ENCODE measurements at regions not wholly inside any gene's neighbourhood (a gene's known extent, or its start where the extent isn't known, plus 50 kb on each side); places are given as distances from the start of the nearest gene placed in this dataset.

DNA sequence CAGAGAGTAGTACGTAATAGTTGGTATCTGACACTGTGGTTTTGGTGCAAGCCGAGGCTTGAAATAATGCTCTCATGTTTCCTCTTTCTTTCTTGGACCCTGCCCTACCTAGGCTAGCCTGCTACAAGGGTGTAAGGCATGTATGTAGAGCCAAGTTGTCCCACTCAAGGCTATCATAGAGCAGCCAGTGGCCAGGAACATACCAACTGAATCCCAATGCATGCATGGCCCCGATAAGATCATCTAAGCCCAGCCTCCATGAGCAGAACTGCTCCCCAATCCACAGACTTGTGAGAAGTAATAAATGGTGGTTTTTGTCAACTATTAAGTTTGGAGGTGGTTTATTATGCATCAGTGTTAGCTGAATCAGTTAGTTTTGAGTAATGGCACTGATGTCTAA, 250.2 kb downstream of the SH2D4B start:
- Histone ChIP-seq H3K4me1 (ENCODE audit: insufficient read depth, low read length, poor library complexity, severe bottlenecking) (no peaks in the 10 kb centered on the region), H3K79me2 (ENCODE audit: insufficient read depth, low read depth, low read length) (no peaks in the 10 kb centered on the region), H3K4me2 (ENCODE audit: low read length) (no peak overlapping the region), H3K9me2 (ENCODE audit: insufficient read depth, low read length) (no peaks in the 10 kb centered on the region), H2AFZ (ENCODE audit: low read length) (no peak overlapping the region), H3K4me3 (ENCODE audit: low read depth, low read length, poor library complexity, severe bottlenecking) (no peak overlapping the region), H3K9me3 (ENCODE audit: low read length) (no peaks in the 10 kb centered on the region), H3K36me3 (ENCODE audit: insufficient read depth, low read length) (no peaks in the 10 kb centered on the region), H3K27ac (ENCODE audit: low read depth, low read length, poor library complexity, severe bottlenecking) (no peak overlapping the region), H4K20me1 (ENCODE audit: insufficient read depth, low read length) (no peaks in the 10 kb centered on the region)
- TF ChIP-seq, protein P1, sequence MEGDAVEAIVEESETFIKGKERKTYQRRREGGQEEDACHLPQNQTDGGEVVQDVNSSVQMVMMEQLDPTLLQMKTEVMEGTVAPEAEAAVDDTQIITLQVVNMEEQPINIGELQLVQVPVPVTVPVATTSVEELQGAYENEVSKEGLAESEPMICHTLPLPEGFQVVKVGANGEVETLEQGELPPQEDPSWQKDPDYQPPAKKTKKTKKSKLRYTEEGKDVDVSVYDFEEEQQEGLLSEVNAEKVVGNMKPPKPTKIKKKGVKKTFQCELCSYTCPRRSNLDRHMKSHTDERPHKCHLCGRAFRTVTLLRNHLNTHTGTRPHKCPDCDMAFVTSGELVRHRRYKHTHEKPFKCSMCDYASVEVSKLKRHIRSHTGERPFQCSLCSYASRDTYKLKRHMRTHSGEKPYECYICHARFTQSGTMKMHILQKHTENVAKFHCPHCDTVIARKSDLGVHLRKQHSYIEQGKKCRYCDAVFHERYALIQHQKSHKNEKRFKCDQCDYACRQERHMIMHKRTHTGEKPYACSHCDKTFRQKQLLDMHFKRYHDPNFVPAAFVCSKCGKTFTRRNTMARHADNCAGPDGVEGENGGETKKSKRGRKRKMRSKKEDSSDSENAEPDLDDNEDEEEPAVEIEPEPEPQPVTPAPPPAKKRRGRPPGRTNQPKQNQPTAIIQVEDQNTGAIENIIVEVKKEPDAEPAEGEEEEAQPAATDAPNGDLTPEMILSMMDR (conservative IDR thresholded peaks at IDR 0.05; ENCODE audit: low read length): no peak
- no peak for TF ChIP-seq EZH2phosphoT487 (IDR thresholded peaks at IDR 0.05; ENCODE audit: borderline replicate concordance, low read depth, low read length)
- intact Hi-C loops (cut with micrococcal nuclease; ENCODE audit: unreplicated experiment): no loop called here
- ChIA-PET POLR2A (no interaction called here), CTCF (ENCODE audit: unreplicated experiment) (no interaction called here)
- BruUV-seq (replicated peaks): no TSS peak
- DNase-seq (ENCODE audit: low spot score): no peak

DNA sequence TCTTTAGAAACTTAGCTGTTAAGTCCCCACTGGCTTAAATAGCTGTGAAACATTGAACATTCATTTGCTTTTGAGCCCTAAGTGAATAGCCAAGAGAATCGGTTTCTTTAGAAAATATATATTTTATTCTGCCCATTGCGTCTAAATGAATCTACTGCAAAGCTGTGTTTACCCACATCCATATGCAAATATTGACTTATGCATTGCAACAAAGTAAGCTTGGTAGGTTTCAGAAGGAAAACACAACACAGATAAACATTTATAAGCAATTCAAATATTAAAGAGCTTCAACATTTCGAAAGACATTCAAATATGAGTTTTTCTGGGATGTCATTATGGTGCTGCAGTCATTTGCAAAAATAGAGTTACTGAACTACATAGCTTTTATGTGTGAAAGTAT, 257.3 kb downstream of the SH2D4B start:
- H4K20me1 ChIP-seq (ENCODE audit: insufficient read depth, low read length): no peaks in the 10 kb centered on the region
- no peak overlapping the region for H3K4me2 ChIP-seq (ENCODE audit: low read length)
- no peaks in the 10 kb centered on the region for H3K79me2 ChIP-seq (ENCODE audit: insufficient read depth, low read depth, low read length)
- ChIA-PET POLR2A (interaction anchor here (0.7 kb wide), 1 partner anchor 13 kb away, joined by 3 read pairs; no protein-coding TSS in a partner anchor), CTCF (ENCODE audit: unreplicated experiment) (no interaction called here)
- no peak for DNase-seq (ENCODE audit: low spot score)
- no peak overlapping the region for H3K27ac ChIP-seq (ENCODE audit: low read depth, low read length, poor library complexity, severe bottlenecking)
- no peaks in the 10 kb centered on the region for H3K36me3 ChIP-seq (ENCODE audit: insufficient read depth, low read length)
- no peak overlapping the region for H3K4me3 ChIP-seq (ENCODE audit: low read depth, low read length, poor library complexity, severe bottlenecking)
- H2AFZ ChIP-seq (ENCODE audit: low read length): no peak overlapping the region
- intact Hi-C loops (cut with micrococcal nuclease; ENCODE audit: unreplicated experiment): no loop called here
- no peaks in the 10 kb centered on the region for H3K9me3 ChIP-seq (ENCODE audit: low read length)
- H3K9me2 ChIP-seq (ENCODE audit: insufficient read depth, low read length): no peaks in the 10 kb centered on the region
- no TSS peak for BruUV-seq (replicated peaks)
- no peaks in the 10 kb centered on the region for H3K4me1 ChIP-seq (ENCODE audit: insufficient read depth, low read length, poor library complexity, severe bottlenecking)
- TF ChIP-seq, protein P1 (conservative IDR thresholded peaks at IDR 0.05; ENCODE audit: low read length): no peak
- TF ChIP-seq EZH2phosphoT487 (IDR thresholded peaks at IDR 0.05; ENCODE audit: borderline replicate concordance, low read depth, low read length): no peak

GRCh38 chr10:80805343-80806020, 267.8 kb downstream of the SH2D4B start:
- Histone ChIP-seq H2AFZ (ENCODE audit: low read length) (no peak overlapping the region), H4K20me1 (ENCODE audit: insufficient read depth, low read length) (no peaks in the 10 kb centered on the region), H3K4me2 (ENCODE audit: low read length) (no peak overlapping the region), H3K9me2 (ENCODE audit: insufficient read depth, low read length) (no peaks in the 10 kb centered on the region), H3K4me3 (ENCODE audit: low read depth, low read length, poor library complexity, severe bottlenecking) (no peak overlapping the region), H3K9me3 (ENCODE audit: low read length) (no peaks in the 10 kb centered on the region), H3K79me2 (ENCODE audit: insufficient read depth, low read depth, low read length) (no peaks in the 10 kb centered on the region), H3K36me3 (ENCODE audit: insufficient read depth, low read length) (no peaks in the 10 kb centered on the region), H3K4me1 (ENCODE audit: insufficient read depth, low read length, poor library complexity, severe bottlenecking) (no peaks in the 10 kb centered on the region), H3K27ac (ENCODE audit: low read depth, low read length, poor library complexity, severe bottlenecking) (no peak overlapping the region)
- no peak for TF ChIP-seq EZH2phosphoT487 (IDR thresholded peaks at IDR 0.05; ENCODE audit: borderline replicate concordance, low read depth, low read length)
- TF ChIP-seq, protein P1 (conservative IDR thresholded peaks at IDR 0.05; ENCODE audit: low read length): no peak
- BruUV-seq (replicated peaks): no TSS peak
- POLR2A ChIA-PET: no interaction called here
- CTCF ChIA-PET (ENCODE audit: unreplicated experiment): no interaction called here
- no peak for DNase-seq (ENCODE audit: low spot score)
- intact Hi-C loops (cut with micrococcal nuclease; ENCODE audit: unreplicated experiment): no loop called here

Measured in OCI-LY7 (cell line).